ENCODE measurements at regions not wholly inside any gene's neighbourhood (a gene's known extent, or its start where the extent isn't known, plus 50 kb on each side); places are given as distances from the start of the nearest gene placed in this dataset.
"Not testable (repeated sequence)": the region's sequence is repeated elsewhere in the genome, so short reads cannot be mapped to it uniquely, and the experiment has no call there.

DNA sequence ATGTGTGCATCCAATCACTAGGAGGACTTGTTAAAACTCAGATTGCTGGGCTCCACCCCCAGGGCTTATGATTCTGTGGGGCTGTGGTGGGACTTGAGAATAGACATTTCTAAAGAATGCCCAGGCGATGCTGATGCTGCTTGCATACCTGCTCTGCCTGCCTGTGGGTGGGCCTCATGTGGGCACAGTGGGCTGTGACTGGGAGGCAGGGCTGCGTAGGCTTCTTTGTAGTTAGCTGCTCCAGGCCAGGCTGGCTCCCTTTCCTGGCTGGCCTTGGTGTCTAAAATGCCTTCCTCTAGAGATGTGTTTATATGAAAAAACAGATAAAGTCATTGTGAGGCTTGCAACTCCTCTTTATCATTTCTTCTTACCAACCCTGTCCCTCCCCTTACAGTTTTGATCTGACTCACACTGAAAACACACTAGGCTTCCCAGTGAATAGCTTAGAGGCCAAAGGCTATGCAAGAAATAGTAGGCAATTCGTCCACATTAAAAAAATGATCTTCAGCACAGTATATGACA is 495.5 kb upstream of the MAP3K7 start:
- no peak for DNase-seq

DNA sequence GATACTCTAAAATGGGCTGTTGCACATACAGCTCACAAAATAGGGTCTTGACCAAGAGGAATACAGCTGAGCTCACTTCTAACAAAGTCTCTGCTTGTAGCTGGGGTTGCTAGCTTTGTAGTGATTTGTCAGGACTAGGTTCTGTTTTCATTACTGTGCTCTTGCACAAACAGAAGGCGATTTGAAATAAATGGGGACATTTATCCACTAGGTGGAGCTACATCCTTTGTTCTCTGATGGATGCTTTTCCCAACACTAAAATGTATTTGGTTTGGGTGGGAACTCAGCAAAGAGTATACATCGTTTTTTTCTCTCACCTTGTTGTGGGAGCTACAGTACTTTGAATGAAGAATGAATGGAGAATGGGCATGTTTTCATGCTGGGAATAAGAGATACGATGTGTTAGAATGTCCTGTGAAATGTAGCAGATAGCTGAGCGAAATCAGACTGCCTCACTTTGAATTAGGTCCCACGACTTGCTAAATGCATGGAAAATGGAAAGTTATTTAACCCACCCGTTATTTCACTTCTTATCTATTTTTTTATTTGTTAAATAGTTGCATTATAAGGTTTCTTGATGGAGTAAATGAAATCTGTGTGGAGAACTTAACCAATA is 494.7 kb upstream of the MAP3K7 start:
- DNase-seq = peak; percentile 41

DNA sequence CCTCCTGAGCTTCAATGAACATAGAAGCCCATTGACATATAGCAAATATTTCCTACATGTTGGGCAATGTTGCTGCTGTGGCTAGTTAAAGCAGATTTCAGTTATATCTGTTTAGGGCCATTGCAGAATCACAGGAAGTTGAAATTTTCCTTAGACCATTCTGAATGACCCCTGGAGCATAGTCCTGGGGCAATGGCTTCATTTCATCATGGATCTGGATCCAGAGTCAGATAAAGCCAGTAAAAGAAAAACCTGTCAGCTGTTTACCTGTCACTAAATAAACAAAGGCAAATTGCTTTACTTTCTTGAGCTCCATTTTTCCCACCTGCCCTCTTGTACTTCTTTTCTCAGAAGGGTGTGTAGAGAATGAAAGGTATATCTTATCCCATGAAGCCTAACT is 494.0 kb upstream of the MAP3K7 start:
- DNase-seq = no peak

GRCh38 chr6:91079969-91080368 is 493.1 kb upstream of the MAP3K7 start:
- no peak for DNase-seq

DNA sequence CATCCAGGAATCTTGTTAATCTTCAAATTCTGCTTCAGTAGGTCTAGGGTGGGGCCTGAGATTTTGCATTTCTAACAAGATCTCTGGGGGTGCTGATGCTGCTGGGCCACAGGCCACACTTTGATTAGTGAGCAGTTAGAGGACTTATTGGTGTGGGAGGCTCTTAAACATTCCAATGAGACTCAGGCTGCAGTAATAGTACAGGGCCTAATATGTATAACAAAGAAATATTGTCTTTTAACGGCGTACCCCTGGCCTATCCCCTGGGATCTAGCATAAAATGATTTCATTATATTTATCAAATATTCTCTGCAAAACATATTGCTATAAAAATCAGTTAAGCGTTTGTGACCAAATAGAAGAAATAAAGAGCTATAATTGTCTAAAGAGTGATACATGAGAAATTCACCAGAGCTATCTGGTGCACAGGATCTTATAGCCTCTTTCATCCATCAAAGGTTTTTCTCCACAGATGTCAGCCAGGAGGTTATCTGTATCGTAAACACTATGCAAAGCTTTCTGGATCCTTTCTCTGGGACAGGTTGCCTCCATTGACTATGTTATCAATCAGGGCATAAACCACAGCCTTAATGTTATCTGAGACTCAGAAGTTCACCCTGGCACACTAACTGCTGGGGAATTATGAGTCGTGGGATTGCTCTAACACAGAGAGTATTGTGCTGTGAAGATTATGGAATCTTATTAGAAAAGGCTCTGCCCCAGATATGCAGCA is 488.5 kb upstream of the MAP3K7 start:
- no peak for DNase-seq

DNA sequence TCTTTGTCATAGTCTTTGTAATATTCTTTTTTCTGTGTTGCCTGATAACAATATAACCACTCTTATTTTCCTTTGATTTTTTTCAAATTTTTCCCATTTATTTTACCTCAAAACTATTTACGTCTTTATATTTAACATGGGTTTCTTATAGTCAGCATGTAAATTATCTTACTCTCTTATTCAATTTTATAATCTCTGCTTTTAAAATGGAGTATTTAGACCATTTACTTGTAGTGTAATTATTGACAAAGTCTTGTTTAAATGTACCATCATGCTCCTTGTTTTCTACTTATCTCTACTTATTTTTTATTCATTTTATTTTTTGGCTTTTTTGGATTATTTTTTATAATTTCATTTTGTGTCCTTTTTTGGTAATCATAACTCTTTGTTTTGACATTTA is 476.5 kb upstream of the MAP3K7 start:
- DNase-seq = no peak

GRCh38 chr6:91057689-91058088 is 470.8 kb upstream of the MAP3K7 start:
- no peak for DNase-seq

GRCh38 chr6:91055959-91056358 is 469.1 kb upstream of the MAP3K7 start:
- no peak for DNase-seq

- DNase-seq = not testable (repeated sequence)
These were observed 465.9 kb upstream of the MAP3K7 start for GRCh38 chr6:91052473-91053450.

GRCh38 chr6:91045161-91045560 is 458.3 kb upstream of the MAP3K7 start:
- no peak for DNase-seq

GRCh38 chr6:91043751-91044150 is 456.9 kb upstream of the MAP3K7 start:
- no peak for DNase-seq

DNA sequence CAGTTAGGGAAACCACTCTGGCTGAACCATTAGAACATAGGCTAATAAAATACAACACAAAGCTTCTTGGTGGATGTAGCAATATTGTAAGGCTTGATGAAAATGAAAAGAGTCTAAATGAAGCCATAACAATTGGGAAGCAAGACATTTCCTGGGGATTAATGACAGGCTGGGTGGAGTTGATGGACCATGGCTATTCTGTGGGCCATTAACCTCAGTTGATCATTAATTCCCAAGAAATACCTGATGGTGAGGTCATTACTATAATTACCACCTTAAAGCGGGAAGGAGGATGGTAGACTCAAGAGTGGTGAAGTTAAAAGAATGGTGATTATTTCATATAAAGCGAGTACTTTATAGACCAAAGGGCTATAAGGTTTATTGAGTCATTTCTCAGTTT is 455.8 kb upstream of the MAP3K7 start:
- DNase-seq = no peak

DNA sequence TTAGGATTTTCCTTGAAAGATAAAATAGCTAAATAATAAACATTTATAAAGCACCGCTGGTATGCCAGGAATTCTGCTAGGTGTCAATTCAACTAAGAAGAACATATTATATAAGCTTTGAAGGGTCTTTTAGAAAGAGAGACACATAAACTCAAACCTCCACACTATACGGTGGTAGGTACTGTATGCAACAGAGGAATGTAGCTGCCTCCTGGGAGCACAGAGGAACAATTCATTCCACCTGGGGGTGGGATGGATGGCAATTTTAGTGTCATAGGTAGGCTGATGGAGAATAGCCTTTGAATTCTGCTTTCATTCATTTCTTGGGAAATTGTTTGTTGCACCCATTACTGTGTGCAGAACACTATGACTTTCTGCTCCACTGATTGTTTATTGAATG is 447.1 kb upstream of the MAP3K7 start:
- DNase-seq = no peak

- DNase-seq = no peak
These were observed 444.7 kb upstream of the MAP3K7 start for GRCh38 chr6:91031581-91031980.

DNA sequence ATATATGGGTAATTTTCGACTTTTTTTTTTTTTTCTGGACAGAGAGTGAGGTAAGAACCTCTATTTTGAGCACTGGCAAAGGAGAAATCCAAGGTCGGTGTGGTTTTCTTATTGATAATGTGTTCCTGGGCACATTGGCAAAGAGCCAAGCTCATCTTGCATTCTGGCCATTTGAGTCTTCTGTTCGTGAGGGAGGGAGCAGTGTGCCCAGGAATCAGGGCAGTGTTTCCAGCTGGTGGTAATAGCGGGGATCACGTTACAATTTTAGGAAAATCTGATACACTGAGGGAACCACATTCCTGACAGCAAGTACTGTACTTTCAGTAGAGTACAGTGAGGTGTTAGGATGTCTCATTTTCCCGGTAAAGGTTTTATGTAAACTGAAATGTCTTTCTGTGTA is 442.3 kb upstream of the MAP3K7 start:
- DNase-seq = no peak

- no peak for DNase-seq
These were observed 436.7 kb upstream of the MAP3K7 start for GRCh38 chr6:91023529-91023928.

- DNase-seq = no peak
These were observed 433.9 kb upstream of the MAP3K7 start for GRCh38 chr6:91020744-91021143.

DNA sequence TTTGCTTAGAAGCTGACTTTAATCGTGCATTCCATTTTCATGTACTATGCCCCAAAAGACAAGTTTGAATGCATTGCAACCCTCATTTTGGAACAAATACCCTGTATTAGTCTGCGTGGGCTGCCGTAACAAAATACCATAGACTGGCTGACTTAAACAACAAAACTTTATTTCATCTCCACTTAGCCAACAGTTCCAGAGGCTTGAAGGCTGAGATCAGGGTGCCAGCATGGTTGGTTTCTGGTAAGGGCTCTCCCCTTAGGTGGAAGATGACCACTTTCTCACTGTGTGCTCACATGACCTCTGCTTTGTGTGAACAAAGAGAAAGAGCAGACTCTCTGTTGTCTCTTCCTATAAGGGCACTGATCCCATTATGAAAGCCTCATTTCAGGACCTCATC is 431.7 kb upstream of the MAP3K7 start:
- DNase-seq = no peak

- no peak for DNase-seq
These were observed 426.6 kb upstream of the MAP3K7 start for GRCh38 chr6:91013511-91013910.

GRCh38 chr6:90997076-90997475 is 410.2 kb upstream of the MAP3K7 start:
- DNase-seq = no peak

- DNase-seq = no peak
These were observed 406.9 kb upstream of the MAP3K7 start for GRCh38 chr6:90993770-90994169.

GRCh38 chr6:90989763-90990162 is 402.9 kb upstream of the MAP3K7 start:
- no peak for DNase-seq

- DNase-seq = no peak
These were observed 397.2 kb upstream of the MAP3K7 start for GRCh38 chr6:90984066-90984465.

All from activated CD4-positive, alpha-beta T cell treated with anti-CD3 and anti-CD28 coated beads, Interleukin-2, amount 50 U/mL, for 16 hours (primary cell).